ENCODE measurements at regions not wholly inside any gene's neighbourhood (a gene's known extent, or its start where the extent isn't known, plus 50 kb on each side); places are given as distances from the start of the nearest gene placed in this dataset.

GRCh38 chr2:7826656-7827055, 855.2 kb upstream of the ID2 start:
- H3K4me3 ChIP-seq (ENCODE audit: low read depth in 1 of 2, low read length in 1 of 2), result no peak overlapping the region
- H3K27ac ChIP-seq, result no peak overlapping the region
- H3K4me1 ChIP-seq (ENCODE audit: control insufficient read depth in 1 of 2, insufficient read depth in 1 of 2, low read depth in 1 of 2, low read length in 1 of 2), result no peaks in the 10 kb centered on the region
- no peaks in the 10 kb centered on the region for H3K36me3 ChIP-seq
- no peaks in the 10 kb centered on the region for H3K9me3 ChIP-seq
- no peaks in the 10 kb centered on the region for H3K27me3 ChIP-seq
- no peak for TF ChIP-seq CTCF (IDR thresholded peaks at IDR 0.05)

- TF ChIP-seq CTCF (IDR thresholded peaks at IDR 0.05), result no peak
- Histone ChIP-seq H3K9me3 (no peaks in the 10 kb centered on the region), H3K36me3 (no peaks in the 10 kb centered on the region), H3K27ac (no peak overlapping the region), H3K4me3 (ENCODE audit: low read depth in 1 of 2, low read length in 1 of 2) (no peak overlapping the region), H3K27me3 (no peaks in the 10 kb centered on the region), H3K4me1 (ENCODE audit: control insufficient read depth in 1 of 2, insufficient read depth in 1 of 2, low read depth in 1 of 2, low read length in 1 of 2) (no peaks in the 10 kb centered on the region)
Observed at GRCh38 chr2:7829241-7829640, 852.6 kb upstream of the ID2 start.

- Histone ChIP-seq H3K27ac (no peak overlapping the region), H3K4me3 (ENCODE audit: low read depth in 1 of 2, low read length in 1 of 2) (no peak overlapping the region), H3K36me3 (no peaks in the 10 kb centered on the region), H3K4me1 (ENCODE audit: control insufficient read depth in 1 of 2, insufficient read depth in 1 of 2, low read depth in 1 of 2, low read length in 1 of 2) (peaks cover 9 to 11% of the 10 kb centered on the region in 2 experiments), H3K9me3 (no peaks in the 10 kb centered on the region), H3K27me3 (no peaks in the 10 kb centered on the region)
- TF ChIP-seq CTCF (IDR thresholded peaks at IDR 0.05), result no peak
Observed at GRCh38 chr2:7830616-7831015, 851.2 kb upstream of the ID2 start.

- Histone ChIP-seq H3K4me1 (ENCODE audit: control insufficient read depth in 1 of 2, insufficient read depth in 1 of 2, low read depth in 1 of 2, low read length in 1 of 2) (peaks cover 19 to 20% of the 10 kb centered on the region in 2 experiments), H3K4me3 (ENCODE audit: low read depth in 1 of 2, low read length in 1 of 2) (no peak overlapping the region), H3K36me3 (no peaks in the 10 kb centered on the region), H3K27ac (peak overlapping the region; percentile 77), H3K9me3 (no peaks in the 10 kb centered on the region), H3K27me3 (no peaks in the 10 kb centered on the region)
- no peak for TF ChIP-seq CTCF (IDR thresholded peaks at IDR 0.05)
Observed at GRCh38 chr2:7835151-7835550, 846.7 kb upstream of the ID2 start.

GRCh38 chr2:7835693-7836680, 845.9 kb upstream of the ID2 start:
- Histone ChIP-seq H3K27ac (peak overlapping the region; percentile 77), H3K9me3 (no peaks in the 10 kb centered on the region), H3K27me3 (no peaks in the 10 kb centered on the region), H3K4me1 (ENCODE audit: control insufficient read depth in 1 of 2, insufficient read depth in 1 of 2, low read depth in 1 of 2, low read length in 1 of 2) (peaks cover 19 to 20% of the 10 kb centered on the region in 2 experiments), H3K36me3 (no peaks in the 10 kb centered on the region), H3K4me3 (ENCODE audit: low read depth in 1 of 2, low read length in 1 of 2) (peak overlapping the region; percentile 3 to 7)
- no peak for TF ChIP-seq CTCF (IDR thresholded peaks at IDR 0.05)
